Fibroblast of skin of right quadriceps (primary cell): ENCODE measurements at regions not wholly inside any gene's neighbourhood (a gene's known extent, or its start where the extent isn't known, plus 50 kb on each side); places are given as distances from the start of the nearest gene placed in this dataset.
"Not testable (repeated sequence)": the region's sequence is repeated elsewhere in the genome, so short reads cannot be mapped to it uniquely, and the experiment has no call there.

ENCODE experiments used
- DNase-seq: peaks from one replicate; pipeline ENCODE4 v3.0.0-alpha.2; 2013

DNA sequence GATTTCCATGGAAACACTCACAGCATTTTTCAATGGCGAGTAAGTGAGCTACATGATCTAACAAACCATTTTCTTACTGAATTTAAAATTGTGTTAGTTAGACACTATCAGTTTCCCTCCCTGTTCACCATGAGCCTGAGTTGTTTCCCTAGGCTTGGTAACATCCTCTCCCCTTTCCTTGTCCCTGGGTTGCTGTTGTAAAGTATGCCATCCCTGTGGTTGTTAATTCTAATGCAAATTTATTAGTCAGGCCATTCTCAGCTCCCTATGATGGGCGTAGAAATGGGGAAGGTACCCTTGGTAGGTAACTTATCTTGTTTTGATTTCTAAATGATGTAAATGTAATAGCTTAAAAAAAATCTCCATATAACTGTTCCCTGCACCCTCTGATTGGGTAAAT lies 143.0 kb downstream of the SPATA31A6 start:
- DNase-seq: not testable (repeated sequence)

GRCh38 chr9:42335342-42335741 lies 151.9 kb downstream of the SPATA31A6 start:
- DNase-seq: peak; percentile 5

- not testable (repeated sequence) for DNase-seq
Measured at GRCh38 chr9:42335984-42336657, 152.7 kb downstream of the SPATA31A6 start.

DNA sequence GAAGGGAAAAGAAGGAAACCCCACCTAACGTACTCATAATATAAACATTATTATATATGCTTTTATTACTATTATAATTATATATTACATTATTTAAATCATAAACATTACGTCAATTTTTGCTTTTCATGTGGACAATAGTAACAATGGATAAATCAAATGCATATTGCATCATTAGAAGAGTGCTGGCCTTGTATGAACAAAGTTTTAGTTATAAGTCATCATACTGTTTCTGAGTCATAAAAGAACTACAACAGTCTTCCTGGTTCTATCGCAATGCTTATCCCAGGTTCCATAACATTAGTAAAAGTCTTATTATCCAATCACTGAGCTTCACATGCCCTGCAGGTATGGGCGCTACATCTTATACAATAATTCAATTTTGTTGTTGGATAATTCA lies 154.8 kb downstream of the SPATA31A6 start:
- not testable (repeated sequence) for DNase-seq

GRCh38 chr9:42339671-42340434 lies 156.4 kb downstream of the SPATA31A6 start:
- not testable (repeated sequence) for DNase-seq

- not testable (repeated sequence) for DNase-seq
Measured at GRCh38 chr9:42340435-42340723, 156.9 kb downstream of the SPATA31A6 start.

DNA sequence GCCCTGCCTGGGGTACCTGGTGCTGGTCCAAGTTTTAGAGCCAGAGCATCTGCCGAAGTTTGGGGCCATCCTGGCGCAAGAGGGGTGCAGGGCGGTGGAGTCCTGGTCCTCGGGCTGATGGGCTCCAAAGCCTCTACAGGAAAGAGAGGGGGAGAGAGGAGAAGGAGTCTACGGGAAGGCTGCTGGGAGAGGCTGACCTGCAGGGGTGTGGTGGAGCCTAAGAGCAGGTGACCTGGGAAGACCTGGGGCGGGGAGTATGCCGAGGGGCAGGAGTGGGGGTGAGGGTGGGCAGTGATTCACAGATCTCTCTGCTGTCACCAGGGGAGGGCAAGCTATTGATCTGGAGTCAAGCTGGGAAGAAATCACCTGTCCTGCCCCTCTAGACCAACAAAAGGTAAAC lies 158.4 kb downstream of the SPATA31A6 start:
- DNase-seq: not testable (repeated sequence)

DNA sequence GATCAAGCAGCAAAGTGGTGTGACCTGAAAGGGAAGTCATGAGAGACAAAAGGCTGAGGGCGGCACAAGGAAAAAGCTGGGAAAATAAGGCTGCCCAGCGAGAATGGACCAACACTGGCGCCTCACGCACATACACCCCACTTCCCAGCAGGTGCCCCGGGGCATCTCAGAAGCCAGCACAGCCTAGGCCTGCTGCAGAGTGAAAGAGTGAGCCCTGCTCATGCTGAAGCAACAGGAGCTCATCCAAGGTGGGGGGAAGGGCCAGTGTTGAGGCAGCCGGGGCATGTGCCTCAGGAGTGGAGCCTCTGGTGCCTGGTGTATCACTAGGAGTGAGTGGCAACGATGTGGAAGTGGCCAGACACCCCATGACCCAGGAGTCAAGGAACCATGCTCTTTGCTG lies 158.8 kb downstream of the SPATA31A6 start:
- DNase-seq: not testable (repeated sequence)

DNA sequence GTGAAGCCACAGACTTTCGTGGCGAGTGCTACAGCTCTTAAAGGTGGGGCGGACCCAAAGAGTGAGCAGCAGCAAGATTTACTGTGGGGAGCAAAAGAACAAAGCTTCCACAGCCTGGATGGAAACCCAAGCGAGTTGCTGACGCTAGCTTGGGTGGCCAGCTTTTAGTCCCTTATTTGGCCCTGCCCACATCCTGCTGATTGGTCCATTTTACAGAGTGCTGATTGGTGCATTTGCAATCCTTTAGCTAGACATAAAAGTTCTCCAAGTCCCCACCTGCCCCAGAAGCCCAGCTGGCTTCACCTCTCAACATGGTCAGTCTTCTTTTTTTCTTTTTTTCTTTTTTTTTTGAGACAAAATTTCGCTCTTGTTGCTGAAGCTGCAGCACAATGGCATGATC lies 161.0 kb downstream of the SPATA31A6 start:
- DNase-seq: not testable (repeated sequence)

DNA sequence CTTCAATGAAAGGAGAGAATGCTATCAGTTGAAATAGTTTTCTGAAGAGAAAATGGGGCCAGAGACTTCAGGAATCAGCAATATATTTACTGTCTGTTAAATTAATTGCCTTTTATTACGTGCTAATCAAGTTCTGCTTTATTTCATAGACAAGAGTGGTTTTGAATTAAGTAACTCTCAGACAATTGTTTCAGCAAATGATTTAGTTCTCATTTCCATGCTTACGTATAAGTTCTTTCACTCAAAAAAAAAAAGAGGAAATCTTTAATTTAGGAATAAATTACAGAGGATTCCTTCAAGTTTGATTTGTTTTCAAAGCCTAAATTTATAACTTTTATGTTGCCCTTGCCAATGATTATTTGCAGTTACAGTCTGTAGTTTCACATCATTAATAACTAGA lies 163.5 kb downstream of the SPATA31A6 start:
- DNase-seq: not testable (repeated sequence)

DNA sequence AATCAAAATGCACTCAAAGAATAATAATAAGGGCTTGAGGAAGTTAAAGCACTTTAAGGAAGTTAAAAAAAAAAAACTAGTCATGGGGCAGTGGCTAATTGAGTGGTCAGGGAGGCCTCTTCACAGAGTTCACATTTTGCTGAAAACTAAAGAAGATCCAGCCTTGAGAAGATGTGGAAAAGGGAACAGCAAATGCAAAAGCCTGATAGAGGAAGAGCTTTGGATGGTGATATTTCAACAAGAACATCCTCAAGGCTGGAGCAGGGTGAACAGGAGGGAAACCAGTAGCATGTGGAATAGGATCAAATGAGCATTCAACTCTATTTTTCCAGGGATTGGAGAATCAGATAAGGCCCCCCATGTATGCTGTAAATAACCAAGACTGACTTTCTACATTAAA lies 165.7 kb downstream of the SPATA31A6 start:
- not testable (repeated sequence) for DNase-seq

DNA sequence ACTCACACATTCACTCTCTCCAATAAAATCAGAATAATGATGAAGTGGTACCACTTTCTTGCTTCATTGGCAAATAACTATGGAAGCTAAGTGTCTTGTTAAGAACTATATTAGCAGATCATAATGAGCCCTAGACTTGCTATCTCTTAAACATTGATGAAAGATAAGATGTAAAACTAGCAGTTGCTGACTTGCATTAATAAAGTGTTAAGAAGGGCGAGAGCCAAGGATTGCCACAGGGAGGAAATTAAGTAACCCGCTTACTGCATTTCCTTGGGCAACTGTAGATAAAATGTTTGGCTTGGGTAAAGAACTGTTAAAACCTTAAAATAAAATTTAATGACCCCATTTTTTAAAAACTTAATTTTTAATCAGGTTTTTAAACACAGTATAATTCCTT lies 167.0 kb downstream of the SPATA31A6 start:
- not testable (repeated sequence) for DNase-seq

- not testable (repeated sequence) for DNase-seq
Measured at GRCh38 chr9:42357604-42358373, 174.3 kb downstream of the SPATA31A6 start.

GRCh38 chr9:42358626-42359247 lies 175.3 kb downstream of the SPATA31A6 start:
- DNase-seq: not testable (repeated sequence)

- DNase-seq: not testable (repeated sequence)
Measured at GRCh38 chr9:42364410-42365243, 181.2 kb downstream of the SPATA31A6 start.

- not testable (repeated sequence) for DNase-seq
Measured at GRCh38 chr9:42365244-42365945, 181.9 kb downstream of the SPATA31A6 start.

DNA sequence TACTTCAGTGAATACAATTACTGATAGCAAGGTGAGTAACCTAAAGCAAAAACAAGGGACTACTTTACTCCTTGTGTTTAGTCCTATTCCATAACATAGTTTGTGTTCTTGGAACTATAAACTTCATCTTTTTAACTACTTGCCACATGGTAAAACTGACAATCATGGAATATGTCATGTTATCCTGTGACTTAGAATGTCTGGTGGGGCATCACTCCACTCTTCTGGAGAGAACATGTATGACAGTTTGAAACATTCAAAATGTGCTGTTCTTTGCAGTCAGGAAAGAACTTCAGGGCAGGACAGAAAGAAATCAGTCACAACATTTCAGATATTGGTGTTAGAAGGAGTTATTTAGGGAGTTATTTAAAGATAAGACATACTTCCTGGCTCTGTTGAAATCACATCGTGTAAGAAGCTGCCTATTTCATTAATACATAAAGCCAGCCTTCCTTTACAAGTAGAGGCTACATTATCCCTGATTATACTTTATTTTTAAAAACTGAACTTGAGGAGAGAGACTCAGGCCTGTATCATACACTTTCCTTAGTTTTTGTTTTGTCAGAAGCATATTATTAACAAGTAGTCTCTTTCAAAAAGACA lies 184.9 kb downstream of the SPATA31A6 start:
- DNase-seq: not testable (repeated sequence)

DNA sequence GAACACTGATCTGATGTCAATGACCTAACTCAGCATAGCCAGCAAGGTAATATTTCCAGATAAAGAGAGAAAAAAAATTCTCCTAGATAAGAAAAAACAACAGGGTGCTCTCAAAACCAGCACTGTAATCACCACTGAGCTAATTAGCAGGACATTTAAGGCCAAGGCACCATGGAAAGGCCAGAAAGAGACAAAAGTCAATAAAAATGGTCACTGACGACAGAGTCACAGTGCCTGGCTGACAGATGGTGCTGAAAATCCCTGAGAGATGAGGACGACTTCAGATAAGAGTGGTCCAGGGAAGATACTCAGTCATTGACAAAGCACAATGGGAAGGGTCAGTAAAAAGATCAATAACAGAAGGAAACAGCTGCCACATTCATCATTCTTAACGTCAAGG lies 186.7 kb downstream of the SPATA31A6 start:
- DNase-seq: not testable (repeated sequence)

DNA sequence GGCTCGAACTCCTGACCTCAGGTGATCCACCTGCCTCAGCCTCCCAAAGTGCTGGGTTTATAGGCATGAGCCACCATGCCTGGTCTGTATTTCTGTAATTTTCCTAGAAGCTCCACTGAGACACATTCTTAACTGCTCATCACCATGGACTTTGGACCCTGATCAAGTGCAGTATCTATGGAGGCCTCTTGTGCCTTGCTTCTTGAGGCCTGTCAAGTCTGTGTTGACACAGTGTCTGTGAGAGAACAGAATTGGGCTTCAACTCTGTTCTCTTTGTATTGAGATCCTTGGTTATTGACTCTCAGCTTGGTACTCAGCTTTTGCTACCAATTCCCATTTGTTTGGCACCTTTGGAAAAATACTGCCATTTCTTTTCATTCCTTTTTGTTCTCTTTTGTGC lies 188.0 kb downstream of the SPATA31A6 start:
- DNase-seq: not testable (repeated sequence)

- not testable (repeated sequence) for DNase-seq
Measured at GRCh38 chr9:42377530-42378417, 194.3 kb downstream of the SPATA31A6 start.
